Cardiac muscle cell (in vitro differentiated cells and primary cell): ENCODE measurements at regions not wholly inside any gene's neighbourhood (a gene's known extent, or its start where the extent isn't known, plus 50 kb on each side); places are given as distances from the start of the nearest gene placed in this dataset.

Experiments
- DNase-seq, 2 donors: peaks; one replicate each; pipeline versions ENCODE4 v3.0.0 to v3.0.0-alpha.2; 2010 to 2017; ENCODE audit warnings: low read depth in 1 of 2, low spot score in 1 of 2
- H3K27ac ChIP-seq: fragments of 200-600 bp; sonication (generic); 2 replicates; pipeline ENCODE4 v1.5.1; 2016
- H3K27me3 ChIP-seq: fragments of 200-600 bp; sonication (generic); 2 replicates; pipeline ENCODE4 v1.6.0; 2016; ENCODE audit warnings: control low read depth
- H3K36me3 ChIP-seq: fragments of 200-600 bp; sonication (generic); 2 replicates; pipeline ENCODE4 v1.5.1; 2016; ENCODE audit warnings: control low read depth
- H3K4me1 ChIP-seq: fragments of 200-600 bp; sonication (generic); 2 replicates; pipeline ENCODE4 v1.8.1; 2017; ENCODE audit warnings: low read depth, mild to moderate bottlenecking, mixed run types
- H3K4me3 ChIP-seq: fragments of 200-600 bp; sonication (generic); 2 replicates; pipeline ENCODE4 v1.5.1; 2016; ENCODE audit warnings: mild to moderate bottlenecking
- H3K9me3 ChIP-seq: fragments of 200-600 bp; sonication (generic); 2 replicates; pipeline ENCODE4 v1.5.1; 2017; ENCODE audit warnings: low read depth, mild to moderate bottlenecking, control low read depth
- CTCF ChIP-seq: IDR thresholded peaks from 2 replicates; pipeline ENCODE4 v1.5.1; 2012; ENCODE audit warnings: low read depth, mild to moderate bottlenecking, low read length

- Histone ChIP-seq H3K27ac (no peak overlapping the region), H3K4me1 (no peaks in the 10 kb centered on the region), H3K27me3 (no peaks in the 10 kb centered on the region), H3K4me3 (no peak overlapping the region), H3K36me3 (no peaks in the 10 kb centered on the region), H3K9me3 (no peaks in the 10 kb centered on the region)
- DNase-seq: no peak
- no peak for TF ChIP-seq CTCF
Observed at GRCh38 chr2:186984481-186984880, 135.5 kb upstream of the ZSWIM2 start.

DNA sequence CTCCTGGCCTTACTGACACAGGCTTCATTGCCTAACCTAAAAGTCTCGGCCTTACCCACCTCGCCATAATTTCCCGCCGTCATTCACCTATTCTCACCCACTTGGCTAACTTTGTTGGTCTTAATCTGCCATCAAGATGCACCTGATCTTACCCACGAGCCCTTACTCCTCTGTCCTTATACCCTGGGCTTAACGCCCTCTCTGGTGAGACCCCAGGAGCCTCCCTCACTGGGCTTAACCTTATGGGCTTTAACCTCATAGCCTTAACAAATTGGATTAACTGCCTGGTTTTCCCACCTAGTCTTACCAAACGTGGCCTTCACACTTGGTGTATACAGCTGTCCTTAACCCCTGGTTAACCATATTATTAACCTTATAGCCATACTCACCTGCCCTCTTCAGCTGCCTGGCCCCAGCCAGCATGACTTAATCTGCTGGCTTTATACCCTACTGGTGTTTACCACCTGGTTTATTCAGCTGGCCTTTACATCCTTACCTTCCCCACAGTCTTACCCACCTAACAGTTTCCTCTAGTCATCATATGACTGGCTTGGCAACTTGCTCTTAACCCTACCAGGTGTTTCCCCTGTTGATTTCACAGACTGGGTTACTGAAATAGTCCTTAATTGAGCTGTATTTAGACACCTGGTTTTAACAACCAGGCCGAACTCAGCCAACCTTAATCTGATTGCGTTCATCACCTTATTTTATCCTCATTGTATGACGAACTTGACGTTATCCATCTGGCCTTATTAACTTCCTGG is 132.0 kb upstream of the ZSWIM2 start:
- H3K27ac ChIP-seq: no peak overlapping the region
- no peak for TF ChIP-seq CTCF
- no peaks in the 10 kb centered on the region for H3K9me3 ChIP-seq
- H3K36me3 ChIP-seq: no peaks in the 10 kb centered on the region
- H3K4me3 ChIP-seq: no peak overlapping the region
- DNase-seq: no peak
- H3K27me3 ChIP-seq: no peaks in the 10 kb centered on the region
- no peaks in the 10 kb centered on the region for H3K4me1 ChIP-seq

DNA sequence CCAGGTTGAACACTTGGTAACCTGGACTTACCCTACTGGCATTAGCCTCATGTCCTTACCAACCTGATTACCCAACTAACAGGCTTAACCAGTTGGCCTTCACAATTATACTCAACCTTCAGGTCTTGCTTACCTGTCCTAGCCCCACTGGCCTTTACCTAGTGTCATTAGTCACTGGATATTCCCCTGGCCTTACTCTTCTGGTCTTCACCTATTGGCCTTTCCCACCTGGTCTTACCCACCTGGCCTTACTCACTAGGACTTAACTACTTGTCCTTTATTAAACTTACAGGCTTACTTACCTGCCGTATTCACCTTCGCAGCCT is 131.1 kb upstream of the ZSWIM2 start:
- no peaks in the 10 kb centered on the region for H3K27me3 ChIP-seq
- no peak for TF ChIP-seq CTCF
- no peak overlapping the region for H3K27ac ChIP-seq
- H3K4me3 ChIP-seq: no peak overlapping the region
- H3K9me3 ChIP-seq: no peaks in the 10 kb centered on the region
- H3K36me3 ChIP-seq: no peaks in the 10 kb centered on the region
- DNase-seq: no peak
- no peaks in the 10 kb centered on the region for H3K4me1 ChIP-seq

DNA sequence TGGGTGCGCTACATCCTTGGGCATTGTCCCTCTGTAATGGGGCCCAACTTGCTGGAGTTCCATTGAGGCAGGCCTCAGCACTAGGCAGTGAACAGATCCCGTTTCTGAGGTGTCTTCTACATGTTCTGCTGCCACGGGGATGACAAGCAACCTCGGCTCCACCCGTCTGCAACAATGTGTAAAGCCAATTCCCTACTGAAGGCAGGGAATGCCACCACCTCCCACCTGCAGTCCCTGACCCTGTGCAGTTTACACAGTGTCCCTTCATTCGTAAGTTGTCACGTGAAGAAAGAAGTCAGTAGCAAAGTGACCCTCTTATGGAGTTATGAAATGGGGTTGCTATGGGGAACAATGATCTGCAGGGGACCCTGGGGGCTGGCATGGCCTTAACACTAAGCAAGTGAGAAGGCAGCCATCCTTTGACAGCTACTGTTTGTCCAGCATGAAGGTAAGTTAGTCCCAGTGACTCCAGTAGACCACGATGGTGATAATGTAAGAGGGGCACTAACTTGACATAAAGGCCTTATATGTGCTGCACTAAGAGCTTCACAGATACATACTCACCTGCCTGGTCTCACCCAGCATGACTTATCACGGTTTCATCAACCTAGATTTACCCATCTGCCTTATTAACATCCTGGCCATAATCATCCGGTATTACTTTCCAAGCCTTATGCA is 130.6 kb upstream of the ZSWIM2 start:
- DNase-seq: no peak
- TF ChIP-seq CTCF: no peak
- H3K4me3 ChIP-seq: no peak overlapping the region

DNA sequence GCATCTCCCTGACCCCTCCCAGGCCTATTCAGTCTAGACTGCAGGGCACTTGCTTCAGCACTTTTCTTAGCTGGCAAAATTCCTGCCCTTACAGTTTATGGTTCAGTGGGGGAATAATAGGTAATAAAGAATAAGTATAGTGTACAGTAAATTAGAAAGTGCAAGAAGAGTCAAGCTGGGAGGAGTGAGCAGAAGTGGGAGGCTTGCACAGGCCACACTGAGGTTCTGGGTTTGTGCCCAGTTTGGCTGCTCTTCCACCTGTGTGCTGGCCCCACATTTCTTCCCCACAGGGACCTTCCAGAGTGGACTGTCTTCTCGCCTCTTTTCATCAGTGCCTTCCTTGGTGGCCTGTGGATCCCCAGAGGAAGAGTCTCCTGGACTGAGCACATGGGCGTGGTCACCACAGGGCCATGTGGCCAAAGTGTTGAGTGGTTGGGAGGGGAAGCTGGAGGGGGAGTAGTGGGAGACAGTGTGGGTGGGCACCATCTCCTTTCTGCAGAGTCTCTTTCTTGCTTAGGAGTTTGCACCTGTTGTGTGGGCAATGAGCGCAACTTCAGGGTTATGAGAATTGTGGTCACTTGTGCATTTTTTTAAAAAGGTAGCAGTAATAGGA is 128.6 kb upstream of the ZSWIM2 start:
- H3K4me1 ChIP-seq: no peaks in the 10 kb centered on the region
- no peak for TF ChIP-seq CTCF
- no peak for DNase-seq
- no peaks in the 10 kb centered on the region for H3K27me3 ChIP-seq
- no peaks in the 10 kb centered on the region for H3K36me3 ChIP-seq
- no peaks in the 10 kb centered on the region for H3K9me3 ChIP-seq
- H3K27ac ChIP-seq: no peak overlapping the region
- H3K4me3 ChIP-seq: no peak overlapping the region

More for the DNA sequence above, 130.6 kb upstream of the ZSWIM2 start:
- Histone ChIP-seq H3K27ac (no peak overlapping the region), H3K27me3 (no peaks in the 10 kb centered on the region), H3K4me1 (no peaks in the 10 kb centered on the region), H3K36me3 (no peaks in the 10 kb centered on the region), H3K9me3 (no peaks in the 10 kb centered on the region)
